ENCODE measurements at regions not wholly inside any gene's neighbourhood (a gene's known extent, or its start where the extent isn't known, plus 50 kb on each side); places are given as distances from the start of the nearest gene placed in this dataset.

- no peak for DNase-seq
Measured at GRCh38 chr13:36493046-36493445, 60.8 kb downstream of the CCNA1 start.

GRCh38 chr13:36495431-36495830, 63.1 kb downstream of the CCNA1 start:
- DNase-seq: no peak

GRCh38 chr13:36509369-36509768, 77.1 kb downstream of the CCNA1 start:
- DNase-seq: no peak

GRCh38 chr13:36512771-36513170, 80.5 kb downstream of the CCNA1 start:
- DNase-seq: peak; percentile 25

- DNase-seq: no peak
Measured at GRCh38 chr13:36513266-36513665, 81.0 kb downstream of the CCNA1 start.

DNA sequence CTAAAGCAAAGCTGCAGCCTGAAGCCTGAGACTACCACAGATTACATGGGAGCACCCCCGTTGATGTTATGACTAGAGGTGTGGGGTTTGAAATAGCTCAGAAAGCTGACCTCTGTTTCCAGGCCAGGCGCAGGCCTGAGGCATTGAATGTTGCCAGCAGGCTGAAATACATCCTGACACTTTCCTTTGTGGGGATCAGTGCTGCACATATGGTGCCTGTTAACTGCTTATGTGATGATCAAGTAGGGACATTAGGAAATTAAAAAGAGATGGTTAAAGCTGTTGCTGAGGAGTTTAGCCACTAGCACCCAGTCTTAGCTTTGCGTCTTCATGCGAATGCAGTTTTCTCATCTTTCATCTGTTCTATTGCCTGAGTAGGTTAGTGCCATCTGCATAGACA, 83.2 kb downstream of the CCNA1 start:
- DNase-seq: no peak

DNA sequence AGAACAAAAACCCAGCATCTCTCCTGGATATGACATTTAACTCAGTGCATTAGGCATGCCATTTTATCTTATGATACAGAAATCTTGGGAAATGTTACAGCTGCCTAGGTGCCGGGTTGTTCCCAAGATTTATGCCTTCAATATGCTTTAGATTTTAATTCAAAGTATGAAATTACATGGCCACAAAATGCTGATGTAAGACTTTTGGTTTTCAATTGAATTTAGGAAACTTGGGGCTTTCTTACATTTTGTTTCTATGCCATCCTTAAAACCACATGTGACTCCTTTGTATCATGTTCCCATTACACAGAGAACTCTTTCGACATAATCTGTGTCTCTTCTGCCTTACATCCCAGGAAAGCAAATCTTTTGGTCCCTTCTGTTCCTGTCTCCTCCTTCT, 83.9 kb downstream of the CCNA1 start:
- no peak for DNase-seq

GRCh38 chr13:36518707-36519106, 86.4 kb downstream of the CCNA1 start:
- DNase-seq: no peak

- DNase-seq: no peak
Measured at GRCh38 chr13:36519432-36519831, 87.1 kb downstream of the CCNA1 start.

- DNase-seq: peak; percentile 22
Measured at GRCh38 chr13:36520111-36520510, 87.8 kb downstream of the CCNA1 start.

GRCh38 chr13:36526897-36527296, 94.6 kb downstream of the CCNA1 start:
- no peak for DNase-seq

DNA sequence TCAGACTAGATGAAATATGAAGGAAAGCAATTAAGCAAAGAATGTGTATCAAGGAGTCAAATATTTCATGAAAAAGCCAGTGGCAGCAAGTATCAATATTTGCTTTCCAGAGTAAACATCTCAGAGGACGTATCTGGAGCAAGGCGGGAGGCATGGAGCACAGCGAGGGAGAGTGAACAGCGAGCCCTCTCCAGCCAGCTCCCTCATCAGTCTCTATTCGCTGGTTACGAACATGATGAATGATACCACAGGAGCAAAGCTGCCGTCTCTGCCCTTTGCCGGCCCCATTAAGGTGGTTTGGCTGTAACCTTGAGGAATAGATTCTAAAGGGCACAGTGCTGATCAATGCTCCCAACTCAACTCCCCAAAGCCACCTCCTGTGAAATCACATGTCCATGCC, 95.8 kb downstream of the CCNA1 start:
- no peak for DNase-seq

- DNase-seq: peak; percentile 89
Measured at GRCh38 chr13:36530050-36530789, 97.9 kb downstream of the CCNA1 start.

- no peak for DNase-seq
Measured at GRCh38 chr13:36530861-36531590, 98.7 kb downstream of the CCNA1 start.

DNA sequence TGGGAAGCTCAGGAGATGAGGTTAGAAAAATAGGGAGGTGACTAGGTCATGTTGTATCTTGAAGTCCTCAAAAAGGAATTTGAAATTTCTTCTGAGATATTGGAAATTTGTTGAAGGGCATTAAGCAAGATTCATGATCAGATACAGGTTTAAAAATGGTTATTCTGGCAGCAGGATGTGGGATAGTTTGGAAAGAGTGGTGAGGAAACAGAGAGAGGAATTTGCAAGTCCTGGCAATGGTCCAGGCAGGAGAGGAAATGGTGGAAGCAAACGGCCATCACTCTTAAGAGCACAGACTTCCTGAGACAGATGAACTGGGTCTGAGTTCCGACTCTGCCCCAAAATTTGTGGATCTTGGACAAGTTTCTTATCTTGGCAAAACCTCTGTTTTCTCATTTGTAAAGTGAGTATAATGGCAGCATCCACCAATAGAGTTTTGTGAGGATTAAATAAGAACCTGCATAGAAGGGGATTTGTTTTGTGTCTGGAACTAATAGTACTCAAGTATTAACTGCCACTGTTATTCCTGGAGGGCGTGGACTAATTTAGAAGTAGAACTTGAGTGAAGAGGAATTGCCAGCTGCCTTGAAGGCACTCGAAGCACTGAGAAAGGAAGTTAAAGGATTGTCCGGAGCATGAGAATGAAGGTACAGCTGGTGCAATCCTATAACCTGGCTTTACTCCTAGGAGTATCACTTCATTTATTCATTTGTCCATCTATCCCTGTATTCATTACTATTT, 99.6 kb downstream of the CCNA1 start:
- peak; percentile 86 for DNase-seq

DNA sequence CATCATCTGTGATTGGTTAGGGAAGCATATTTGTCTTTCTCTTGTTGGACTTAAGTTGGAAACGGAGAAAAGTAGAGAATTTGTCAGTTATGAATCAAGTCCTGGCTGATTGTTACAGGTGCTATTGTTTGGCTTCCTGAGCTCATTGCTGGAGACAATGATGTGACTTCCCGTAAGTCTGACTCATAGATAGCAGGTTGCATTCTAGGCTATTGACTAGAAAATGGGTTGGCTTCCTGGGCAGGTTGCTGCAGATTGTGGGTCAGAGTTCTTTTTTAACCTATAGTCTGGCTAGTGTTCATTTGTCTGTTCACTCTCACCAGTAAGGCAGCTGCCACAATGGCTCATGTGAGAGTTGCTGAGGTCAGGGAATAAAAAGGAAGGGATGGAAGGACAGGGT, 101.5 kb downstream of the CCNA1 start:
- DNase-seq: no peak

DNA sequence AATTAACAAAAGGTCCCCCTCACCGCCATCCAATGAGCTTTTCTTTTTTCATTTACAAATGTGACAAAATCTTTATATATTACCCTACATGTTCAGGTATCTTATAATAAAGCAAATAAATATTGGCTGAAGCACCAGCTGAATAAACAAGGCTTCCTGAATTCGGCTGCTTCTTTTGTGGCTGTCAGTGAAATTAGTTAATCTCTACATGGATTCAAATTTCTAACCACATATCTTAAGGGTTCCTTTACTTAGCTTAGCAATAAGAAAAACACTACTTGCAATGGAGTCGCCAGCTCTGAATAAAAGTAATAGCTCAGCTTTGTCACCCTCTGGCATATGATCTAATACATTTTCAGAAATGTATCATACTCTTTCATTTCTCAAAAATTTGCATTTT, 104.3 kb downstream of the CCNA1 start:
- DNase-seq: peak; percentile 38

DNA sequence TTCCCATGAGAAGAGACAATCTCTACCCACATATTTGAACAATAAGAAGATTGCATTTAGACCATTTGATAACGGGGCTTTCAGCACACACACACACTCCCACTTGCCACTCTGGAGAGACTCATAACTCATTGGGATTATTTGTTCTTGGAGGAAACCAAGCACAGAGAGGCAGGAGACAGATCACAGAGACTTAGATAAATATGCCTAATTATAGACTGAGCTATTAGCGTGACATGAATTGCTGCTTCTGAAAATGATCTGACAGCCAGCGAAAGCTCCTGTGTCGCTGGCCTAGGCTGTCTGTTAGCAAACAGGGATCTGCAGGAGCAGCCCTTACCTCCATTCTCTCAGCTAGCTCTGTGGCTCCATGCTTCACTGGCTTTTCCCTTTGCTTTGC, 111.4 kb downstream of the CCNA1 start:
- no peak for DNase-seq

DNA sequence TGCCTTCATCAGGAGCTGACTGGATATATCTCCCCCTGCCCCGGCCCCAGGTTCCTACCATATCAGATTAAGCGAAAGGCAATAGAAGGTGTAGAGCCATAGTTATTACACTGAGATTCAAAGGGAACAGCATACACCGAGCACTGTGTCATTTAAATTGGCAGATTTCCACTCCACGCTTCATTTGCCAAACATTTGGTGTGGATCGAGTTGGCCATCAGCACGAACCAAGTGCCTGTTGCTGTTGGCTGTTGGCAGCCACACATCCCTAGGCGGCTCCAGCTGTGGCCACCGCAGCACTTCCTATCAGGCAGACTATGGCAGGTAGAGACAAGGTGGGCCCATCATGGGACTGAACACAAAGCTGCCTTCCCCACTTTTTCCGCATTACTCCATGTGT, 115.8 kb downstream of the CCNA1 start:
- no peak for DNase-seq

DNA sequence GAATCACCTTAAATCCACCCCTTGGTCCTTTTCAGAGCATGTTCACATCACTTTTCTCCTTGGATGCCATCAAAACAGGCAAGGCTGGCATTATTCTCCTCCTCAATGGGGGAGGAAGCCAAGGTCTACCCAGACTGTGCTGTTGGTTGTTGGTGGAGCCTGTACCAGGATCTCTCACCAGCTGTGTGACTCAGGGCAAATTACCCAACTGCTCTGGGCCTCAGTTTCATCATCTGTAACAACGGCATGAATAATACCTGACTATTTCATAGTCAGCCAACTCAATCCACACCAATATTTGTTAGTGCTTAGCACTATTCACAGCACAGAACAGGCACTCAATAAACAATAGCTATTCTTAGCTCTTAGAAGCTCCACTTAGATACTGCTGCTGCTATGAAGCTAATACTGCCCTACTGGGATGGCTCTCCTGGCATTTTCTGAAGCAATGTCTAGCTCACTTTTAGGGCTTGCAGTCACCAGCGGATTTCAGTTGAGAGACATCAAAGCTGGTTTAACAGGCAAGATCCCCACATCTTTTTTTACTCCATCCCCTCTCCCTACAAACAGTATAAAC, 116.9 kb downstream of the CCNA1 start:
- DNase-seq: no peak

DNA sequence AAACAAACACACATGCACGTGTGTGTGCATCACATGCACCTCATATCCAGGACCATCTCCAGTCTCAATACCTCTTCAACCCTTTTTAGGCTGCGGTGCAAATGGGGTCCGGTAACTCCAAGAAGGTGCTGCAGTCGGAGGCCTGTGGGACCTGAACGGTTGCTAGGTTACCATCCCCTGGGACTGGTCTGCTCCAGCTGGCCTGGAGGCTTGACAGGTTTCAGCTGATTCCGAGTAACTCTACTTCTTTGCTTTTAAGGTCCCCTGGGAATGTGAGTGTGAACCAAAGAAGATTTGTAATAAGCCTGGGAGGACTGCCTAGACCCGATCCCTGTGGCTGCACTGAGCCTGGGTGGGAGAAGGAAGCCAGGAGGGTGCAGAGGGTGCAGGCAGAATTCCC, 117.5 kb downstream of the CCNA1 start:
- DNase-seq: no peak

GRCh38 chr13:36550177-36550576, 117.9 kb downstream of the CCNA1 start:
- DNase-seq: no peak

DNA sequence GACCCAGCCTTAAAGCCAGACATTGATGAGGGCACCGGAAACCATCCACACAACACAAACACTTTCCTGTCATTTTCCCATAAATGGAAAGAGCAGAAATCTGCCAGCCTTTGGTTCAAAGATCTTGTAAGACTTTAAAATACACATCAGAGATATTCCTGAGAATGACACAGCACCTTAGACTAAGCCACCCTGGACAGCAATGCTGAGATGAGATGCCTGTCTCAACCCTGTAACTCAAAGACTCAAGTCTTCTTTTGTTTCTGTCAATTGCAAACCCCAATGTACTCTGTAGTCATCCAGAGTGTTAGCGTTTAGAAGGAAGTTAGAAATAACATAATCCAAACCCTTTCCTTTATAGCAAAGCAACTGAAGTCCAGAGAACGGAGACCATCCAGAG, 119.2 kb downstream of the CCNA1 start:
- DNase-seq: no peak

DNA sequence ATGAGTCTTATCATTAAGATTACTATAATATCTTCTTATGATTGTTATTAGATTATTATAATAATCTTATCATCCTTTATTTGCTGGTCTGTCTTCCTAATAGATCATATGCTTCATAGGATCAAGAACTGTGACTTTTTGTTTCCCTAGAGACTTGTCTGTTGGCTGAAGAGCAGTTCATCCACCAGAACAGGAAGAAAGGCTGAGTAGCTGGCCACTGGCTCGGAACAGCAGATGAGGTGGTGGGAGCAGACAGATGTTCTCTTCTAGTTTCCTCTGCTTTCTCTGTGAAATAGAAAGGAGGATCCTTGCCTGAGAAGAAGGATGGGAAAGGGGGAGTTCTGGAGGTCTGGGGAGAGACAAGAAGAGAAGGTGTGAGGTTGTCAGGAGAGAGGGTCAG, 120.0 kb downstream of the CCNA1 start:
- no peak for DNase-seq
